ENCODE measurements at regions not wholly inside any gene's neighbourhood (a gene's known extent, or its start where the extent isn't known, plus 50 kb on each side); places are given as distances from the start of the nearest gene placed in this dataset.

DNA sequence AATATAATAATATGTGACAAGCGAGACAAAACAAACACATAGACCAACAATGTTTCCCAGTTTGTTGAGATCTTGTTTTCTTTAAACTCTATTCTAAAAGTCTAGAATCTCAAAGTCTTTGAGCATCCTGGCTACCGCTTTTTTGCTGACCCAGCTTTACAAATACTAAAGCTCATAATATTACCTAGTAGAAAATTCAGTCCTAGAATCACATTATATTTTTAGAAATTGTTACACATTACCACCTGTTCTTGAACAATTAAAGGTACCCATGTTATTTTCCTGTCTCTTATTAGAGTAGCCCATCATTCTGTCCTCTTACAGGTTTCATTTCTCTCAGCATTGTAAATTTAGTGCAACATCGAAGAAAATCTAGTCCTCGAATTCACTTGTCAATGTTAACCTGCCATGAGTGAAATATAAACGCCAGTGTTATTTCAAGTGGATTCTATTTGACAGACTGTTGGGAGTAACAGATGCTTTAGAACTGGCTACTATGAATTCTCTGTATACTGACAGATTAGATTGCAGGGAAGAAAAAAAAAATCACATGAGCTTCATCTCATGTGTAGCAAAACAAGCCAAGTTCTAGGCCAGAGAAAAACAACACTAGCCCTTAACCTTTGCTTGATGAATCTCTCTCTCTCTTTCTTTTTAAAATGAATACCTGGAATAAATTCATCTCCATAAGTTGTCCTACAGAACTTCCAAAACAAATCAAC, 851.2 kb upstream of the ADAMTS5 start:
- TF ChIP-seq, protein P1, sequence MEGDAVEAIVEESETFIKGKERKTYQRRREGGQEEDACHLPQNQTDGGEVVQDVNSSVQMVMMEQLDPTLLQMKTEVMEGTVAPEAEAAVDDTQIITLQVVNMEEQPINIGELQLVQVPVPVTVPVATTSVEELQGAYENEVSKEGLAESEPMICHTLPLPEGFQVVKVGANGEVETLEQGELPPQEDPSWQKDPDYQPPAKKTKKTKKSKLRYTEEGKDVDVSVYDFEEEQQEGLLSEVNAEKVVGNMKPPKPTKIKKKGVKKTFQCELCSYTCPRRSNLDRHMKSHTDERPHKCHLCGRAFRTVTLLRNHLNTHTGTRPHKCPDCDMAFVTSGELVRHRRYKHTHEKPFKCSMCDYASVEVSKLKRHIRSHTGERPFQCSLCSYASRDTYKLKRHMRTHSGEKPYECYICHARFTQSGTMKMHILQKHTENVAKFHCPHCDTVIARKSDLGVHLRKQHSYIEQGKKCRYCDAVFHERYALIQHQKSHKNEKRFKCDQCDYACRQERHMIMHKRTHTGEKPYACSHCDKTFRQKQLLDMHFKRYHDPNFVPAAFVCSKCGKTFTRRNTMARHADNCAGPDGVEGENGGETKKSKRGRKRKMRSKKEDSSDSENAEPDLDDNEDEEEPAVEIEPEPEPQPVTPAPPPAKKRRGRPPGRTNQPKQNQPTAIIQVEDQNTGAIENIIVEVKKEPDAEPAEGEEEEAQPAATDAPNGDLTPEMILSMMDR (IDR thresholded peaks at IDR 0.05; ENCODE audit: control extremely low read depth, extremely low read depth, low read depth, missing control alignments), result no peak
- no peak for DNase-seq (ENCODE audit: extremely low spot score)
- POLR2A ChIA-PET, result no interaction called here
- CTCF ChIA-PET, result interaction anchor here (0.7 to 0.9 kb wide), 2 partner anchors 10 to 11 kb away, joined by 3 read pairs; no protein-coding TSS in a partner anchor

DNA sequence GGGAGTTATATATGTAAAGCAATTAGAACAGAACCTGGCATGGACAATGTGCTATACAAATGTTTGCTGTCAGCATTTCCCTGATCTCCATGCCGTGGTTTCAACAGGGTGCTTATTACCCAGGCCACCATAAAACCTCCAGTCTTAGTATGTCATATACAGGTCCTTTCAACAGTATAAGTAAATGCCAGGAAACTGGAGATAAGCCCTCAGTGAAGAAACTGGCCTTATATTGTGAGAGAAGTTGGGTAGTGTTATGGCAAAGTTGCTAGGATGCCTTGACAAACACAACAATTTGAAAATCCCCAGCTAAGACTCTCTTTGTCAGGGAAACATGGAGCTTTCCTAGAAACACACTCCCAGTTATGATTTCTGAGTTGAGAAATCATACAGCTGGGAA, 850.2 kb upstream of the ADAMTS5 start:
- TF ChIP-seq, protein P1 (IDR thresholded peaks at IDR 0.05; ENCODE audit: control extremely low read depth, extremely low read depth, low read depth, missing control alignments), result no peak
- CTCF ChIA-PET, result interaction anchor here (1.0 kb wide), 1 partner anchor 13 kb away, joined by 3 read pairs; no protein-coding TSS in a partner anchor
- DNase-seq (ENCODE audit: extremely low spot score), result no peak
- POLR2A ChIA-PET, result no interaction called here

DNA sequence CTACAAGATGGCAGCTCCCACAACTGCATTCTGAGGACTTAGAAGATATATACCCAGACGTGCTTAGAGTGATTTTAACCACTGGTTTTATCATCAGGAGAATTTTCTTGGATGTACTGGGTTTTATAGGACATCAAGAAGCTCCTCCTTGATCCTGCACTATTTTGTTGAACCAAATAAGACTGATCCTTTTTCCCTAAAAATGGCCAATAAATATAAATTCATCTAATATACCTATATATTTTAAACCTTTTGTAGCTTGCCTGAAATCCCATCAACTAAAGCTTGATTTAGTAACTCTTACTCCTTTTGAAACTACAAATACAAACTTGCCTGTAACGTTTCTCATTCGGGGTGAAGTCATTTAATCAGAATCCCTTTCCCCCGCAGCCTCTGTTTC, 849.4 kb upstream of the ADAMTS5 start:
- TF ChIP-seq, protein P1 (IDR thresholded peaks at IDR 0.05; ENCODE audit: control extremely low read depth, extremely low read depth, low read depth, missing control alignments), result no peak
- CTCF ChIA-PET, result interaction anchor here (1.0 kb wide), 1 partner anchor 12 kb away, joined by 3 read pairs; no protein-coding TSS in a partner anchor
- POLR2A ChIA-PET, result no interaction called here
- no peak for DNase-seq (ENCODE audit: extremely low spot score)

DNA sequence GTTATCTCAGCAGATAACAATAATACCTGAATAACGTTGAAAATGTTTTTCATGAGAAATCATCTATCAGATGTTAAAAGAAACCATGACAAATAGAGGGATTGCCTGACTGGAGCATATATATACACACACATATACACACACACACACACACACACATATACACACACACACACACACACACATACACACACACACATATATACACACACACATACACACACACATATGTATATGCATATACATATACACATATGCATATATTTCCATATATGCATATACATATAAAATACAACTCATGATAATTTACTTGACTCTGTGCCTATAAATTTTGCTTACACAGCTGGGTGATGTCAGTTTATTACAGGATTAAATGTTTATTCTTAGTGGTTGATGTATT, 847.3 kb upstream of the ADAMTS5 start:
- TF ChIP-seq, protein P1 (IDR thresholded peaks at IDR 0.05; ENCODE audit: control extremely low read depth, extremely low read depth, low read depth, missing control alignments), result no peak
- POLR2A ChIA-PET, result no interaction called here
- CTCF ChIA-PET, result no interaction called here
- no peak for DNase-seq (ENCODE audit: extremely low spot score)

DNA sequence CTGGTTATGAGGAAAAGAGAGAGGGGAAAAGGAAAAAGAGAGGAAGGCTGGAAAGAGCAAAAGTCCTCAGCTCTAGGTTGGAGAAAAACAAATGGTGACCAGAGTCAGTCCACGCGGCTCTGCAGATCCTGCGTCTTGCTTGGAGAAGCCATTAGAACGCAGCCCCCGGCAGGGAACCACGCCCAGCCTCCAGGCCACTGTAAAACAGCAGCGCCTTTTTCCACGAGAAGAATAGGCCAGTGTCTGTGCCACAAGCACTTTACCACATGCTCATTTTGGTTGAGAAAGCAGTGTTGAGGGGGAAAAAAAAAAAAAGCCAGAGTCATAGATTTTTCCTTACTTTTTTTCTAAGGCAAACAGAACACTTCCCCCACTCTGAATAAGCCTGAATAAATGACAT, 846.9 kb upstream of the ADAMTS5 start:
- POLR2A ChIA-PET, result no interaction called here
- CTCF ChIA-PET, result interaction anchor here (1.4 kb wide), 1 partner anchor 17 kb away, joined by 5 read pairs; no protein-coding TSS in a partner anchor
- DNase-seq (ENCODE audit: extremely low spot score), result no peak
- TF ChIP-seq, protein P1 (IDR thresholded peaks at IDR 0.05; ENCODE audit: control extremely low read depth, extremely low read depth, low read depth, missing control alignments), result no peak

DNA sequence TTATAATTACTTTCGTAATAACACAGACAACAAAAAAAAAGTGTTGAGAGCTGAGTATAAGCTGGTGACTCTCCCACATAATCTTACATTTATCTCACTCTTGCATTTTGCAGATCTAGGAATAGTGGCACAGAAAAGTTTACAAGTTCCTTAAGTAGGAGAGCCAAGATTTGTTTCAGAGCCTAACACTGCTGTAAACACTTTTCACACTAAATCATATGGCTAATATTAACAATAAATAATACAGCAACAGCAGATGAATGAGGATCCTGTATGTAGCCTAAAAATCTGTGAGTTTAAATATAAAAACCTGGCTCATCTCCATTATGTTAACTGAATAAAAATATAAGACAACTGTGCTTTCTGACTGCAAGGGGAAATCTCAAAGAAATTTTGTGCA, 846.5 kb upstream of the ADAMTS5 start:
- CTCF ChIA-PET, result interaction anchor here (1.1 to 1.4 kb wide), 2 partner anchors 9 to 17 kb away, joined by 3 to 5 read pairs; no protein-coding TSS in a partner anchor
- POLR2A ChIA-PET, result no interaction called here
- DNase-seq (ENCODE audit: extremely low spot score), result no peak
- TF ChIP-seq, protein P1 (IDR thresholded peaks at IDR 0.05; ENCODE audit: control extremely low read depth, extremely low read depth, low read depth, missing control alignments), result no peak
